GM19468 (cell line): ENCODE measurements at regions not wholly inside any gene's neighbourhood (a gene's known extent, or its start where the extent isn't known, plus 50 kb on each side); places are given as distances from the start of the nearest gene placed in this dataset.

Source experiments
- ATAC-seq: cut with Tn5 transposase; IDR thresholded peaks from one replicate; pipeline ENCODE4 v1.9.1; 2021; ENCODE audit warnings: mild to moderate bottlenecking, moderate library complexity, moderate number of reproducible peaks; ENCODE audit not compliant: unreplicated experiment; ENCODE audit errors: extremely low read depth

GRCh38 chr7:46386428-46387399 lies 465.6 kb upstream of the IGFBP3 start:
- no peak for ATAC-seq

GRCh38 chr7:46385662-46386309 lies 464.7 kb upstream of the IGFBP3 start:
- no peak for ATAC-seq

- no peak for ATAC-seq
Measured at GRCh38 chr7:46383605-46384004, 462.5 kb upstream of the IGFBP3 start.

- no peak for ATAC-seq
Measured at GRCh38 chr7:46369933-46370654, 449.0 kb upstream of the IGFBP3 start.

GRCh38 chr7:46368871-46369270 lies 447.8 kb upstream of the IGFBP3 start:
- no peak for ATAC-seq

- ATAC-seq: no peak
Measured at GRCh38 chr7:46366526-46366925, 445.5 kb upstream of the IGFBP3 start.

- ATAC-seq: no peak
Measured at GRCh38 chr7:46363688-46364087, 442.6 kb upstream of the IGFBP3 start.

- no peak for ATAC-seq
Measured at GRCh38 chr7:46360811-46361210, 439.7 kb upstream of the IGFBP3 start.

- no peak for ATAC-seq
Measured at GRCh38 chr7:46360296-46360695, 439.2 kb upstream of the IGFBP3 start.

GRCh38 chr7:46357851-46358250 lies 436.8 kb upstream of the IGFBP3 start:
- no peak for ATAC-seq

- ATAC-seq: no peak
Measured at GRCh38 chr7:46357290-46357689, 436.2 kb upstream of the IGFBP3 start.

- no peak for ATAC-seq
Measured at GRCh38 chr7:46356371-46356770, 435.3 kb upstream of the IGFBP3 start.

- ATAC-seq: no peak
Measured at GRCh38 chr7:46355331-46355730, 434.3 kb upstream of the IGFBP3 start.

- ATAC-seq: no peak
Measured at GRCh38 chr7:46352004-46352954, 431.2 kb upstream of the IGFBP3 start.

- no peak for ATAC-seq
Measured at GRCh38 chr7:46349490-46349889, 428.4 kb upstream of the IGFBP3 start.

GRCh38 chr7:46344533-46344932 lies 423.5 kb upstream of the IGFBP3 start:
- ATAC-seq: no peak

- no peak for ATAC-seq
Measured at GRCh38 chr7:46343802-46344201, 422.7 kb upstream of the IGFBP3 start.

GRCh38 chr7:46322937-46323336 lies 401.9 kb upstream of the IGFBP3 start:
- no peak for ATAC-seq

- no peak for ATAC-seq
Measured at GRCh38 chr7:46321556-46322205, 400.6 kb upstream of the IGFBP3 start.
